ENCODE measurements at regions not wholly inside any gene's neighbourhood (a gene's known extent, or its start where the extent isn't known, plus 50 kb on each side); places are given as distances from the start of the nearest gene placed in this dataset.

DNA sequence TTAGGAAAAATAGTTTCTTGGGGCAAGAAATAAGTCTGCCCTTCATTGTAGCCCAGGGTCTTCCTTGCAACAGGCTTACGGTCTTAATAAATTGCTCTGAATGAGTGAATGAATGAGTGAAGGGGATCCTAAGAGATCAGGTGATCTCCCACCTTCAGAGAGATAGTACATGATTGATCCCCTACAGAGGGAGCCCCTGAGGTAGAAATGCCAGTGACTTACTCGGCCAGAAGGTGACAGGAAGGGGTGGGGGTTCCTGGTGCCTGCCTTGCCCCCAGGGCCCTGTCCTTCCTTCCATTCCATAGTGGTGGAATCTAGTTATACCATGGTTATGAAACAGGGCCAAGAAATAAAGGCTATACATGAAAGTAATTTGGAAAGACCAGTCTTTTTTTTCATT is 215.3 kb upstream of the SSTR4 start:
- no peak overlapping the region for H3K4me3 ChIP-seq (replicated peaks; ENCODE audit: low read depth, low read length)
- TF ChIP-seq, protein P1, sequence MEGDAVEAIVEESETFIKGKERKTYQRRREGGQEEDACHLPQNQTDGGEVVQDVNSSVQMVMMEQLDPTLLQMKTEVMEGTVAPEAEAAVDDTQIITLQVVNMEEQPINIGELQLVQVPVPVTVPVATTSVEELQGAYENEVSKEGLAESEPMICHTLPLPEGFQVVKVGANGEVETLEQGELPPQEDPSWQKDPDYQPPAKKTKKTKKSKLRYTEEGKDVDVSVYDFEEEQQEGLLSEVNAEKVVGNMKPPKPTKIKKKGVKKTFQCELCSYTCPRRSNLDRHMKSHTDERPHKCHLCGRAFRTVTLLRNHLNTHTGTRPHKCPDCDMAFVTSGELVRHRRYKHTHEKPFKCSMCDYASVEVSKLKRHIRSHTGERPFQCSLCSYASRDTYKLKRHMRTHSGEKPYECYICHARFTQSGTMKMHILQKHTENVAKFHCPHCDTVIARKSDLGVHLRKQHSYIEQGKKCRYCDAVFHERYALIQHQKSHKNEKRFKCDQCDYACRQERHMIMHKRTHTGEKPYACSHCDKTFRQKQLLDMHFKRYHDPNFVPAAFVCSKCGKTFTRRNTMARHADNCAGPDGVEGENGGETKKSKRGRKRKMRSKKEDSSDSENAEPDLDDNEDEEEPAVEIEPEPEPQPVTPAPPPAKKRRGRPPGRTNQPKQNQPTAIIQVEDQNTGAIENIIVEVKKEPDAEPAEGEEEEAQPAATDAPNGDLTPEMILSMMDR (IDR thresholded peaks at IDR 0.05; ENCODE audit: low read depth, low read length, missing control alignments), result no peak
- DNase-seq (ENCODE audit: extremely low read depth, low read depth), result no peak

DNA sequence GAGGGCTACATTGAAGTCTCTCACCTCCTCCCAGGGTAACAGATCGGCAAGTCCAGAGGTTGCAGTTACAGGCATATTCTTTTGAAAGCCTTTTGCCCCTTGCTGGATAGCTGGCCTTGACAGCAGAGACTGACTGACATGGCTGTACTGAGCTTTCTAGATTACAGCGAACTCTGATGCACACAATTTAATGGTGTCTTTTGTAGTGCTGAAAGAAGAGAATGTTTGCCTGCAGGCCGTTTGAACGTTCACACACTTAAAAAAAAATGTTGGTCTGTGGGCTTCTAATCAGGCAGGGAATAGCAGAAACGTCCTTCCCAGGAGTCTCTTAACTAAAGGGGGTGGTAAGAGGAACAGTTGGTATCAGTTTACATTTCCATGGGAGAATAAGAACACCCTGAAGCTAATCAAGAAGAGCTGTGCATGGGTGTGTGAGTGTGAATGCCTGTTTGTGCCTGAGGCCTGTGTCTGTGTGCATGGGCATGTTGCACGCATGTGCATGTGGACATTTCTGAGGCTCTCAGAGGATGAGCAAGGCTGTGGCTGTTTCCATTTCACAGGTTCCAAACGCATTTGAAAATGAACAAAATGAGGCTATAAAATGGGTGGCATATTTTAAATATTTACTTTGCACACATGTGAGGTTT is 213.9 kb upstream of the SSTR4 start:
- DNase-seq (ENCODE audit: extremely low read depth, low read depth), result no peak
- TF ChIP-seq, protein P1 (IDR thresholded peaks at IDR 0.05; ENCODE audit: low read depth, low read length, missing control alignments), result no peak
- no peak overlapping the region for H3K4me3 ChIP-seq (replicated peaks; ENCODE audit: low read depth, low read length)

DNA sequence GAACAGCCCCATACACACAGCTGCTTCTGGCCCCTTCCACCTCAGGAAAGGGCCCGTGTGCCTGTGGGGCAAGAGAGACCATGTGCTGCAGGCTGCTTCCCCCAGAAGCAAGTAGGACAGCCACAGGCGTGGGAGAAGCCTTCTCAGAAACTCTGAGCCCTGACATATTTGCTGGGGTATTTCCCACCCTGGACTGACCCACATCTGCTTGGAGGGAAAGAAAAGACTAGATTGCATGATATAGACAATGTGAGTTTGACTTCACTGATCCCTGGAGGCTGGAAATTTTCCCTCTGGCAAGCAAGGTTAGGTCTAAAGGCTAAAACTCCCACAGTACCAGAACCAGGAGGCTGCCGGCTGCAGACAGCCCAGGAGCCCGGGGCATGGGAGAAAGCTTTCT is 213.3 kb upstream of the SSTR4 start:
- TF ChIP-seq, protein P1 (IDR thresholded peaks at IDR 0.05; ENCODE audit: low read depth, low read length, missing control alignments), result no peak
- DNase-seq (ENCODE audit: extremely low read depth, low read depth), result no peak
- H3K4me3 ChIP-seq (replicated peaks; ENCODE audit: low read depth, low read length), result no peak overlapping the region

DNA sequence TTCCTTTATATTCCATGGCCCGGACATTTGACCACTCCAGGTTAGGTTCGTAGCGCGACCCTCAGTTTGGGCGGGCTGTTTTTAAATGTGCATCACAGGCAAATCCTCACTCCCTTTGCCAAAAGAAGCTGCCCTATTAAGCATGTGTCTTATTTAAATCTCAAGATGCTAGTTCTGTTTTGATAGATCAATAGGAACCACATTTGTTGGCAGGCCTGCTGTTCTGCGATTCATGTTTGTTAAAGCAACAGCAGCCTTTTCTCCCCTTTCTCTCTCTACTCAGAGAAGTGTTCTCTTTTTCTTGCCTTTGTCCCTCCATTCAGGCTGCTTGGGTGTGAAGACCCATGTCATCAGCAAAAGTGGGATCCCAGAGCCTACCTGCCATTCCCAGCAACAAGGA is 212.0 kb upstream of the SSTR4 start:
- no peak for DNase-seq (ENCODE audit: extremely low read depth, low read depth)
- H3K4me3 ChIP-seq (replicated peaks; ENCODE audit: low read depth, low read length), result no peak overlapping the region
- TF ChIP-seq, protein P1 (IDR thresholded peaks at IDR 0.05; ENCODE audit: low read depth, low read length, missing control alignments), result no peak

DNA sequence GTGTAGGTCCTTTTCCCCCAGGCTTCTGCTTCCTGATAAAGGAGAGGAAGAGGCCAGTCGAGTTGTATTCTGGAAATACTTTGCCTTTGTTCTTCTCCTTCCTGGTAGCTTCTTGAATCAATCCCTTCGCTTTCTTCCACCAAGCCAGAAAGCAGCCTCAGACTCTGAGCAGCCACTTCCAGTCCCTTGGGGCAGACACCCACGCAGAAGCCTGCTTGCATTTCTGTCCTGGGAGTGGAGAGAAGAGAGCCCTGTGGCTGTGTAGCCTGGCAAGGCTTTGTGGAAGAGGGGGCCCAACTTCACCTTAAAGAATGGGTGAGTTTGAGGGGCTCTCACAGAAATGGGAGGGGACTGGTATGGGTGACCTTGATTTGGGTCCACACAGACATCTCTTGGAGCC is 211.0 kb upstream of the SSTR4 start:
- DNase-seq (ENCODE audit: extremely low read depth, low read depth), result no peak
- TF ChIP-seq, protein P1 (IDR thresholded peaks at IDR 0.05; ENCODE audit: low read depth, low read length, missing control alignments), result no peak
- no peak overlapping the region for H3K4me3 ChIP-seq (replicated peaks; ENCODE audit: low read depth, low read length)

DNA sequence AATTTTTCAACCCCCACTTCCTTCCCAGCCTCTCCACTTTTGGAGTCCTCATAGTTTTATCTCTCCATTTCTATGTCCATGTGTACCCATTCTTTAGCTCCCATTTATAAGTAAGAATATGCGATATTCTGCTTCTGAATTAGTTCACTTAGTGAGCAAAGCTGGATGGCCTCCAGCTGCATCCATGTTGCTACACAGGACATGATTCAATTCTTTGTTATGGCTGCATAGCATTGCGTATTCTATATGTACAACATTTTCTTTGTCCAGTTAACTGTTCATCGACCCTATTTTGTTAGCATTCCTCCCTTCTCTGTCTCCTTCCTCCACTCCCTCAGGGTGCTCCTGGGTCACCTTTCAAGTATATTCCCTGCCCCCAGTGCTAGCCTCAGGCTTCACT is 210.0 kb upstream of the SSTR4 start:
- DNase-seq (ENCODE audit: extremely low read depth, low read depth), result no peak
- TF ChIP-seq, protein P1 (IDR thresholded peaks at IDR 0.05; ENCODE audit: low read depth, low read length, missing control alignments), result no peak

DNA sequence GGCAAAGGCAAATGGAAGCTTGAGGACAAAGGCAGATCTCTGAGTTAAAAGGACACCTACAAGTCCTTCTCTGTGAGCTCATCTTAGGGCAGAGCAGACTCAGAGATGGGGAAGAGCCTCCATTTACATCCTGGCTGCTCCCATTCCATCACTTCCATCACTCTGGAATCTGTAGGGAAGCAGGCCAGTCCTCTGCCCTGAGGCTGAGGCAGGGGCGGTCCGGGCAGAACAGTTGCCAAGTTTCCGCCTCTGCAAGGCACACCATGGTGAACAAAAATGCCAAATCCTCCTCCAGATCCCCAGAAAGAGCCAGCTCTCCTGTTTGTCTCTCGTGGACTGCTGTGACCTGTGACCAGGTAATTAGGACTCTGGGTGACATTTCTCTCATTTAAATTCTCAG is 209.6 kb upstream of the SSTR4 start:
- no peak for DNase-seq (ENCODE audit: extremely low read depth, low read depth)
- TF ChIP-seq, protein P1 (IDR thresholded peaks at IDR 0.05; ENCODE audit: low read depth, low read length, missing control alignments), result no peak
- no peak overlapping the region for H3K4me3 ChIP-seq (replicated peaks; ENCODE audit: low read depth, low read length)

More for the DNA sequence above, 210.0 kb upstream of the SSTR4 start:
- no peak overlapping the region for H3K4me3 ChIP-seq (replicated peaks; ENCODE audit: low read depth, low read length)

Data from HFF-Myc (cell line).